Transverse colon (tissue), 3 donors: ENCODE measurements at regions not wholly inside any gene's neighbourhood (a gene's known extent, or its start where the extent isn't known, plus 50 kb on each side); places are given as distances from the start of the nearest gene placed in this dataset.

Source experiments
- EP300 ChIP-seq: sonication (generic); formaldehyde crosslinking; IDR thresholded peaks from one replicate; pipeline ENCODE4 v1.6.1; 2017; ENCODE audit warnings: antibody characterized with exemption, low read depth
- TF ChIP-seq, protein P1 (sequence below), 5 experiments: fragments of 200-600 bp in 3 of 5; fragments of 450-650 bp in 2 of 5; sonication (generic) in 3 of 5; IDR thresholded peaks; 1 replicate in 2 of 5; 2 replicates in 3 of 5; pipeline ENCODE4 v1.5.1; 2016 to 2017; ENCODE audit warnings: antibody characterized with exemption in 5 of 5, inconsistent platforms in 3 of 5, mild to moderate bottlenecking in 2 of 5, moderate library complexity in 1 of 5

DNA sequence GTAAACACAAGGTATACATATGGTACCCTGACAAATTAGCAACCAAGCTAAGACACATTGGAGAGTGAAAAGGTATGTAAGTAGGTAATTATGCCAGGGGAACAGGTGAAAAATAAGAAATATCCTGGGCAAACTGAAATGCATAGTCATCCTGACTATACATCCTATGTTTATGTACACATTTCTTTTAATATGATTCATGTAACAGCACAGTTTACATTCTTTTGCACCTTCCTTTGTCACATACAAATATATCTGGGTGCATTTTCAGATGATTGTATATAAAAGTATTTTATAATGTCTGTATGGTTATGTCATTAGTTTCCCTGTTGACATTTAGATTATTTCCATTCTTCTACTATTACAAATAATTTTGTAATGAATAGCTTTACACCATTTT is 1146.9 kb downstream of the EFNA5 start:
- TF ChIP-seq, protein P1, sequence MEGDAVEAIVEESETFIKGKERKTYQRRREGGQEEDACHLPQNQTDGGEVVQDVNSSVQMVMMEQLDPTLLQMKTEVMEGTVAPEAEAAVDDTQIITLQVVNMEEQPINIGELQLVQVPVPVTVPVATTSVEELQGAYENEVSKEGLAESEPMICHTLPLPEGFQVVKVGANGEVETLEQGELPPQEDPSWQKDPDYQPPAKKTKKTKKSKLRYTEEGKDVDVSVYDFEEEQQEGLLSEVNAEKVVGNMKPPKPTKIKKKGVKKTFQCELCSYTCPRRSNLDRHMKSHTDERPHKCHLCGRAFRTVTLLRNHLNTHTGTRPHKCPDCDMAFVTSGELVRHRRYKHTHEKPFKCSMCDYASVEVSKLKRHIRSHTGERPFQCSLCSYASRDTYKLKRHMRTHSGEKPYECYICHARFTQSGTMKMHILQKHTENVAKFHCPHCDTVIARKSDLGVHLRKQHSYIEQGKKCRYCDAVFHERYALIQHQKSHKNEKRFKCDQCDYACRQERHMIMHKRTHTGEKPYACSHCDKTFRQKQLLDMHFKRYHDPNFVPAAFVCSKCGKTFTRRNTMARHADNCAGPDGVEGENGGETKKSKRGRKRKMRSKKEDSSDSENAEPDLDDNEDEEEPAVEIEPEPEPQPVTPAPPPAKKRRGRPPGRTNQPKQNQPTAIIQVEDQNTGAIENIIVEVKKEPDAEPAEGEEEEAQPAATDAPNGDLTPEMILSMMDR (IDR thresholded peaks at IDR 0.05): no peak
- no peak for TF ChIP-seq EP300
